Esophagus (tissue), 2 donors: ENCODE measurements at regions not wholly inside any gene's neighbourhood (a gene's known extent, or its start where the extent isn't known, plus 50 kb on each side); places are given as distances from the start of the nearest gene placed in this dataset.

Source experiments
- H3K27ac ChIP-seq, 2 donors: one replicate each; pipeline ENCODE4 v1.5.1; 2013; ENCODE audit warnings: low read depth in 2 of 2, mild to moderate bottlenecking in 2 of 2, inconsistent platforms in 1 of 2, low read length in 1 of 2, moderate library complexity in 1 of 2
- H3K27me3 ChIP-seq, 2 donors: one replicate each; pipeline ENCODE4 v1.6.1; 2013; ENCODE audit warnings: low read length in 2 of 2, control low read depth in 1 of 2, mild to moderate bottlenecking in 1 of 2; ENCODE audit not compliant: insufficient read depth in 2 of 2, control insufficient read depth in 1 of 2
- H3K36me3 ChIP-seq, 2 donors: one replicate each; pipeline ENCODE4 v1.6.1; 2013; ENCODE audit warnings: low read length in 1 of 2; ENCODE audit not compliant: control insufficient read depth in 2 of 2, insufficient read depth in 2 of 2
- H3K4me1 ChIP-seq, 2 donors: one replicate each; pipeline ENCODE4 v1.6.1; 2013; ENCODE audit warnings: low read length in 1 of 2; ENCODE audit not compliant: control insufficient read depth in 2 of 2, insufficient read depth in 2 of 2
- H3K4me3 ChIP-seq, 2 donors: one replicate each; pipeline ENCODE4 v1.5.1; 2013; ENCODE audit warnings: low read length in 2 of 2, mild to moderate bottlenecking in 2 of 2, low read depth in 1 of 2, moderate library complexity in 1 of 2
- H3K9me3 ChIP-seq, 2 donors: one replicate each; pipeline ENCODE4 v1.6.1; 2013; ENCODE audit warnings: mild to moderate bottlenecking in 2 of 2, low read depth in 1 of 2, low read length in 1 of 2, moderate library complexity in 1 of 2; ENCODE audit not compliant: control insufficient read depth in 2 of 2, insufficient read depth in 1 of 2
- WGBS, 2 donors: extraction: QIAGEN DNeasy Blood & Tissue Kit; methylation state at CpG; one replicate each; pipeline ENCODE4 v1.1.7; 2013; 5-methylcytosine and 5-hydroxymethylcytosine counted together
- donor health status: healthy with polysubstance abuse.
- donor health status: Bipolar disorder and iron deficiency.

DNA sequence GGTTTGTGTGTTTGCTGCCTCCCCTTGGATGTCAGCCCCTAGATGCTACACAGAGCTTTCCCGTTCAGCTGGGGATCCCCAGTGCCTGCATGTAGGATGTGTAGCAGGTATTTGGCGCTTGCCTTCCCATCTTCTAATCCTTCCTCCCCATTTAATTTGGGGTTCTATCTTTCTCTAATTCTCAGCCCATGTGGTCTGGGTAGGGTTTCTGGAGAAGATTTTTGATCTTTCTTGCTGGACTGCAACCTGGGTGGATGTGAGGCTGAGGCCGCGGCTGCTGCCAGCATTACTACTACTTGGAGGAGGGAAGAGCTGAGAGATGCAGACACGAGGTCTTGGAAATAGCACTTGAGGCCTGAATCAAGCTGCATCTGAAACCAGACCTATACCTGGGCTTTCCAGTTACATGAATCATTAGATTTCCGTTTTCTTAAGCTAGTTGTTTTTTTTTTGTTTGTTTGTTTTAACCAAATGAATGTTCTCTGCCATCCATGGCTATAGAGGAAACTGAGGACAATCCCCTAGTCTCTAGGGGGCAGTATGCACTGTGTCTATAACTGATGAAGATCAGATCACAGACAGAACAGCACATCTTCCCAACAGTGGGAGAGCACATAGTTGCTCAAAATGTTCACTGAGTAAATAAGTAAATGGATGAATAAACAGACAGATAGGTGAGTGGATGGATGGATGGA, 178.6 kb downstream of the FGF18 start:
- Histone ChIP-seq H3K27me3 (peaks cover 0 to 3% of the 10 kb centered on the region in 2 donors), H3K4me1 (peaks cover 0 to 2% of the 10 kb centered on the region in 2 donors), H3K9me3 (no peaks in the 10 kb centered on the region), H3K4me3 (no peak overlapping the region), H3K36me3 (no peaks in the 10 kb centered on the region), H3K27ac (no peak overlapping the region)
- 77 to 82% methylated on average over 6 of the region's 6 CpGs for WGBS, 2 donors

DNA sequence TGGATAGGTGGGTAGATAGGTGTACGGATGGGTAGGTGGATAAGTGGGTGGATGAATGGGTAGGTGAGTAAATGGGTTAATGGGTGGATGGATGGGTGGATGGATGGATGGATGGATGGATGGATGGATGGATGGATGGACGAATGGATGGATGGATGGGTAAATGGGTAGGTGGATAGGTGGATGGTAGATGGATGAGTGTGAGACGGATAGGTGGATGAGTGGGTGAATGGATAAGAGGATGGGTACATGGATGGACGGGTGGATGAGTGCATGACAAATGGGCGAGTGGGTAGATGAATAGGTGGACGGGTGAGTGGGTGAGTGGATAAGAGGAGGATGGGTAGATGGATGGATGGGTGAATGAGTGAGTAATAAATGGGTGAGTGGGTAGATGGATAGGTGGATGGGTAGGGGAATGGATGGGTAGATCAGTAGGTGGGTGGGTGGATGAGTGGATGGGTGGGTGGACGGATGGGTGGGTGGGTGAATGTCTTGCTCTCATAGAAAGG, 179.2 kb downstream of the FGF18 start:
- 89% methylated on average over 7 of the region's 7 CpGs for WGBS, 2 donors
- peaks cover 0 to 3% of the 10 kb centered on the region in 2 donors for H3K27me3 ChIP-seq
- H3K4me1 ChIP-seq, result peaks cover 0 to 2% of the 10 kb centered on the region in 2 donors
- no peak overlapping the region for H3K27ac ChIP-seq
- no peaks in the 10 kb centered on the region for H3K36me3 ChIP-seq
- H3K9me3 ChIP-seq, result no peaks in the 10 kb centered on the region
- H3K4me3 ChIP-seq, result no peak overlapping the region

DNA sequence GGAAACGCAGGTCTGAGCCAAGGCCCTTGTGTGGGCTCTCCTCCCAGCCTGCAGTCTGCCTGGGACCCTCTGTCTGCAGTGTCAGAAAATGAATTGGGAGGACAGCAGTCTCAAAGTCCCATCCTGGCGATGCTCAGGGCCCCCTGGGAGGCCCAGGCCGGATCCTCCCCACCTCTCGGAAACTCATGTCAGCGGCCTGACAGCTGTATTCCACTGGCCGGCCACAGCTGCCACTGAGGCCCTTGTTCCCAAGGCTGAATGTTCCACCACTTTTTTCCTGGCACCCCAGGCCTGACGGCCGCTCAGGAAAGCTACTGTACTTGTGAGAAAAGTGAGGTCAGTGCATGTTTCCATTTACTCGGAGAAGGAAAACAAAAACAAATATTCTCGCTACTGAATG, 180.0 kb downstream of the FGF18 start:
- H3K27me3 ChIP-seq, result peaks cover 0 to 3% of the 10 kb centered on the region in 2 donors
- H3K4me1 ChIP-seq, result peaks cover 0 to 2% of the 10 kb centered on the region in 2 donors
- no peak overlapping the region for H3K4me3 ChIP-seq
- WGBS, 2 donors, result 67 to 70% methylated on average over 10 of the region's 10 CpGs
- H3K36me3 ChIP-seq, result no peaks in the 10 kb centered on the region
- no peak overlapping the region for H3K27ac ChIP-seq
- no peaks in the 10 kb centered on the region for H3K9me3 ChIP-seq

DNA sequence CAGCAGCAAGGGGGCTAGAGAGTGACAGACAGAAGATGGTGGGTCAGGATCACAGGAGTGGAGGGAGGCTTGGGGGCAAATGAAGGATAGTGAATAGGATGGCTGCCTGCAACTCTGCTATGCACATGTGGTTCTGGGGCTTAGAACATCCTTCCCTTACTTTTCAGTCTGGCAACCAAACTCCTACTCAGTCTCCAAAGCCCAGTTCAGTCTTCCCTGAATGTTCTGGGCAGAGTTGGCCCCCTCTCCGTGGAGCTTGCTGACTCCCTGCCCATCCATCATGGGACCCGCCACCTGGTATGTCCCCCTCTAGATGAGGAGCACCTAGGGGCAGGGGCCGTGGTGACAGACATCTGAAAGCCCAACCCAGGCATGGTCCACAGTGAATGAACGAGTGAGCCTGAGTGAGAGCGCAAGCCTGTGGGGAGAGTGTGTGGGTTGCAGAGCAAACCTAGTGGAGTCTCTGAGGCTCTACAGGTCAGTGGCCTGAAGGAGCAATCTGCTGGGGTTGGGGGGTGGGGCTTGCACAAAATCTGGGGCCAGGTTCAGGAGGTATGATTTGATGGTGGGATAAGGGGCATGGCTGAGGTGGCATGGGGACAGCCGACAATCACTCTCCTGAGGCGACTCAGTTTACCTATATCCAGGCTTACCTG, 180.6 kb downstream of the FGF18 start:
- Histone ChIP-seq H3K4me1 (peaks cover 0 to 2% of the 10 kb centered on the region in 2 donors), H3K27me3 (peaks cover 0 to 3% of the 10 kb centered on the region in 2 donors), H3K27ac (no peak overlapping the region), H3K36me3 (no peaks in the 10 kb centered on the region), H3K4me3 (no peak overlapping the region), H3K9me3 (no peaks in the 10 kb centered on the region)
- 82 to 84% methylated on average over 7 of the region's 7 CpGs for WGBS, 2 donors

DNA sequence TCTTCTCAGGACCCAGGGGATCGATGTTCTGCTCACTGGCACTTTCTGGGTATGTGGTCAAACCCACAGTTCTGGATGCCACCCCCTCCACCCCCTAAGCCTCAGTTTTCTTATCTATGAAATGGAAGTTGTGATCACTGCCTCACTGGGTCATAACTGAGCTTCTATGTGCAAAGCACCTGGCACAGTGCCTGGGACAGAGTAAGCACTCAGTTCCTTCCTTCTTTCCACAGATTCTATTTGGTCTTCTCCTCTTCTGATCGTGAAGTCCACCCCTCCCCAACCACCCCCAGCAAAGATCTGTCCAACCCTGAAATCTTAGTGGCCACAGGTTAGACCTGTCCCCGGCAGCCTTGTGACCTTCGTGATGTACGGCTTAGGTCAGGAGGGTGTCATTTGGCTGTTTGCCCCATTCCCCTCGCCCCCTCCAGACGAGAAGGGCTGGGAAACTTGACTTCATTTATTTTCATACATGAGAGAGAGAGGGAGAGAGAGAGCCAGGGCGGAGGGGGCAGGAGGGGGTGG, 181.4 kb downstream of the FGF18 start:
- Histone ChIP-seq H3K9me3 (no peaks in the 10 kb centered on the region), H3K4me3 (no peak overlapping the region), H3K36me3 (no peaks in the 10 kb centered on the region), H3K27ac (no peak overlapping the region), H3K4me1 (peaks cover 0 to 2% of the 10 kb centered on the region in 2 donors), H3K27me3 (peaks cover 0 to 3% of the 10 kb centered on the region in 2 donors)
- WGBS, 2 donors, result 24 to 27% methylated on average over 7 to 8 of the region's 8 CpGs

DNA sequence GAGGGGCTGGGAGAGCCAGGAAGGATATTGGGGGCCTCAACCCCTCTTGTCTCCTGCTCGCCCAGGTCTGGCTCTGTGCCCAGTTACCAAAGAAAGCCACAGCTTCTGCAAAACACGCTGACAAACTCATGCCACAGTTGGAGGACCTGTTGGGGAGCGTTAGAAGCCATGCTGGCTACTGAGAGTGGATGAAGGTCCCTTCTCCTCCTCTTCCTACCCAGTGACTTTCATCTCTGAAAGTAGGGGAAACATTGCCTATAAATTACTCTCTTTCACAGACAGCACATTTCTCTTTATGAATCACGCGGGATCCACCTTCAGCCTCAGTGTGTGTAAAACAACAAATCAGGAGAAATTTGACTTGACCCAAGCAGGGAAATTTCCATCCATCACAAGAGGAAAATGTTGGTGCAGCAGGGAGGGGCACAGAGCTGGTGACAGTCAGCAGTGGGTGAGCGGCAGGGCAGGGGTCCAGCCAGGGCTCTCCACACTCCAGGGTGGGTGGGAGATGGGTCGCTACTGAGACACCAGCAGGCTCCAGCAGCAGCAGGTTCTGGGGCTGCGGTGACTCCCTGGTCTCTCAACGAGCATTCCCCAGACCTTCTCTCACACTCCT, 181.9 kb downstream of the FGF18 start:
- no peak overlapping the region for H3K27ac ChIP-seq
- peaks cover 0 to 2% of the 10 kb centered on the region in 2 donors for H3K4me1 ChIP-seq
- H3K36me3 ChIP-seq, result no peaks in the 10 kb centered on the region
- H3K9me3 ChIP-seq, result no peaks in the 10 kb centered on the region
- H3K27me3 ChIP-seq, result peaks cover 0 to 3% of the 10 kb centered on the region in 2 donors
- 42 to 47% methylated on average over 9 of the region's 9 CpGs for WGBS, 2 donors
- H3K4me3 ChIP-seq, result no peak overlapping the region

DNA sequence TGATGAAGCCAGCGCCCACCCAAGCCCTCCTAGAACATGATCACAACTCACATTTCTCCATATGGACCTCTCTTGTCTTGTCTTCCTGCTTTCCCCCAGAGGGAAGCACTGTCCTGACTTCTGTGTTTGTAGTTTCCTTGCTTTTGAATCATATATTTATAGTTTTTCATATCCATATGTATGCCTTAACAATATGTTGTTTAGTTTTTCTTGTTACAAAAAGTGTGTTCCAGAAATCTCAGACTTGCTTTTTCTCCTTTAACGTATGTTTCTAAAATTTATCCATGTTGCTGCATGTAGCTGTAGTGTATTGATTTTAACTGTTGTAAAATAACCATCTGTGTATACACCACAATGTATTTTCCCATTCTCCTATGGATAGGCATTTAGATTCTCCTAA, 182.0 kb upstream of the SMIM23 start:
- Histone ChIP-seq H3K27ac (no peak overlapping the region), H3K36me3 (no peaks in the 10 kb centered on the region), H3K4me3 (no peak overlapping the region), H3K27me3 (peaks cover 0 to 3% of the 10 kb centered on the region in 2 donors), H3K4me1 (peaks cover 0 to 2% of the 10 kb centered on the region in 2 donors), H3K9me3 (no peaks in the 10 kb centered on the region)
- WGBS, 2 donors, result 88 to 94% methylated on average over 2 of the region's 2 CpGs

DNA sequence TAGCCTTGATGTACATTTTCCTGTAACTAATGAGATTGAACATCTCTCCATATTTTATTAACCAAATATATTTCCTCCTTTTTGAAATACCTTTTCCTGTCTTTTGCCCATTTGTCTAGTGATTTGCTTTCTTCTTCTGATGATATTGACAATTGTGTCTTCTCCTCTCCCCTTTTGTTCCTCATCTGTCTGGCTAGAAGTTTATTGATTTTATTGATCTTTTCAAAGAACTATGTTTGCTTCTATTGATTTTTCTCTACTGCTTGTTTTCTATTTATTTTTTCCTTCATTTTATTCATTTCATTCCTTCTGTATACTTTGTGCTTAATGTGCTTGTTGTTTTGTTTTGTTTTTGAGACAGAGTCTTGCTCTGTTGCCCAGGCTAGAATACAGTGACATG, 181.4 kb upstream of the SMIM23 start:
- peaks cover 0 to 2% of the 10 kb centered on the region in 2 donors for H3K4me1 ChIP-seq
- no peaks in the 10 kb centered on the region for H3K36me3 ChIP-seq
- H3K9me3 ChIP-seq, result no peaks in the 10 kb centered on the region
- H3K27ac ChIP-seq, result no peak overlapping the region
- no peak overlapping the region for H3K4me3 ChIP-seq
- H3K27me3 ChIP-seq, result peaks cover 0 to 3% of the 10 kb centered on the region in 2 donors

DNA sequence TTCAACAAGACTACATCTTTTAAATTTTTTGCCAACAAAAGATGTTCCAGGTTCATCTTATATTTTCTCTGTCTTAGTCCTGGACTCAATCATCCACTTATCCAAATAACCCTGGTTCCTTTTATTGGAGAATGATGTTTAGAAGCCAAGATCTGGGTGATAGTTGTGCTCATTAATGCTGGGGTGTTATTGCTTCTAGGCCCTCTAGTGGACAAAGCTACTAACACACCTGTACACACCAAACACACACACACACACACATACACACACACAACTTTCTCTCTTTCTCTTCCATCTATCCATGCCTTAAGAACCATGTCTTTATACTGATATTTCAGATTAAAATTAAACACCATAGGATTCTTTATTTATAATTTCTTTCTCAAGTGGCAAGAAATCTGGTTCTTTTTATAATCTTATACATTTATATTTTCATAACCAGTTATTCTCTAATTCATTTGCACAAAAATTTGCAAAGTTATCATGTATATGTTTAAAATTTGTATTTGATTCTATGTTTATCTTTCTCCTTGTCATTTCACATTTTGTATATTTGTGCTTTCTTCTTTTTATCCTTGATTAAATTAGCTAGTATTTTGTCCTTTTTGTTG, 179.1 kb upstream of the SMIM23 start:
- no peaks in the 10 kb centered on the region for H3K27me3 ChIP-seq
- no peak overlapping the region for H3K27ac ChIP-seq
- H3K36me3 ChIP-seq, result no peaks in the 10 kb centered on the region
- no peaks in the 10 kb centered on the region for H3K4me1 ChIP-seq
- H3K4me3 ChIP-seq, result no peak overlapping the region
- no peaks in the 10 kb centered on the region for H3K9me3 ChIP-seq
